Posterior cingulate gyrus (tissue), 11 donors: ENCODE measurements at regions not wholly inside any gene's neighbourhood (a gene's known extent, or its start where the extent isn't known, plus 50 kb on each side); places are given as distances from the start of the nearest gene placed in this dataset.
"Not testable (repeated sequence)": the region's sequence is repeated elsewhere in the genome, so short reads cannot be mapped to it uniquely, and the experiment has no call there.

Source experiments
- DNase-seq, 10 donors: peaks; one replicate each; pipeline versions ENCODE4 v3.0.0 to v3.0.0-alpha.2; 2020 to 2021; ENCODE audit warnings: mixed read lengths in 3 of 10
- intact Hi-C: fragments of 100-400 bp; cut with DNase I; formaldehyde crosslinking; loops from one replicate; pipeline ENCODE4 v1.15.1; 2023

- intact Hi-C loops: not testable (repeated sequence)
- peak in 1 of 10 donors; percentile 67 for DNase-seq
Measured at GRCh38 chrX:128674326-128675086, 622.3 kb upstream of the ACTRT1 start.

- intact Hi-C loops: no loop called here
- DNase-seq: no peak
Measured at GRCh38 chrX:128664211-128664610, 612.0 kb upstream of the ACTRT1 start.

GRCh38 chrX:128653524-128654060, 601.4 kb upstream of the ACTRT1 start:
- intact Hi-C loops: no loop called here
- DNase-seq: no peak

- no peak for DNase-seq
- intact Hi-C loops: no loop called here
Measured at GRCh38 chrX:128650326-128650725, 598.1 kb upstream of the ACTRT1 start.

GRCh38 chrX:128634754-128635153, 582.6 kb upstream of the ACTRT1 start:
- DNase-seq: no peak
- intact Hi-C loops: no loop called here

GRCh38 chrX:128623361-128623760, 571.2 kb upstream of the ACTRT1 start:
- DNase-seq: peak in 3 of 10 donors; percentile 57 to 63 (median 61)
- intact Hi-C loops: no loop called here

- intact Hi-C loops: no loop called here
Measured at GRCh38 chrX:128622296-128622695, 570.1 kb upstream of the ACTRT1 start.

GRCh38 chrX:128619490-128619889, 567.3 kb upstream of the ACTRT1 start:
- intact Hi-C loops: no loop called here
- DNase-seq: no peak

More at GRCh38 chrX:128622296-128622695, 570.1 kb upstream of the ACTRT1 start:
- peak in 3 of 10 donors; percentile 70 to 73 (median 72) for DNase-seq

GRCh38 chrX:128616933-128617332, 564.7 kb upstream of the ACTRT1 start:
- no peak for DNase-seq
- intact Hi-C loops: no loop called here

DNA sequence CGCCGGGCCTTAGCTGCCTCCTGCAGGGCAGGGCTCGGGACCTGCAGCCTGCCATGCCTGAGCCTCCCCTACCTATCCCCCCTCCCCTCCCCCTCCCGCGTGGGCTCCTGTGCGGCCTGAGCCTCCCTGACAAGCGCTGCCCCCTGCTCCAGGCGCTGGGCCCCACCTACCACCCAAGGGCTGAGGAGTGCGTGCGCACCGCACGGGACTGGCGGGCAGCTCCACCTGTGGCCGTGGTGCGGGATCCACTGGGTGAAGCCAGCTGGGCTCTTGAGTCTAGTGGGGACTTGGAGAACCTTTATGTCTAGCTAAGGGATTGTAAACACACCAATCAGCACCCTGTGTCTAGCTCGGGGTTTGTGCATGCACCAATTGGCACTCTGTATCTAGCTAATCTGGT, 554.6 kb upstream of the ACTRT1 start:
- intact Hi-C loops: not testable (repeated sequence)
- DNase-seq: peak in 1 of 10 donors; percentile 74

- DNase-seq, intact Hi-C loops: not testable (repeated sequence)
Measured at GRCh38 chrX:128606357-128606756, 554.2 kb upstream of the ACTRT1 start.

- DNase-seq: no peak
- intact Hi-C loops: no loop called here
Measured at GRCh38 chrX:128601706-128602105, 549.5 kb upstream of the ACTRT1 start.

DNA sequence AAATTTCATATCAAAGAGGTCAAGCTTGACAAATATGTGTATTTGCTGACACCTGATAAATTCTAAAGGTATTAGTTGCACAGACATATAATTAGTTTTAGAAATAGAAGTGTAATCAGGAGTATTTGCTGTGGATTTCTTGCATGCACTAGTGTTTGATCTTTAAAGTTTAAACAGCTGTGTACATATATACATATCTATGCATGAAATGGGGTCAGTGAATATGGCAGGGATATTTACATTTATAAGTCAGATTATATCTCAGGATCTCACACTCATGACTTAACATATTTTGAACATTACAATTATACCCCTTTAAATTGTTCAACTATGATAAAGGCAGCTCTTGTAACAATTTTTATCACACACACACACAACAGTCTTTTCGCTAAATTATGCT, 547.4 kb upstream of the ACTRT1 start:
- intact Hi-C loops: no loop called here
- DNase-seq: no peak

GRCh38 chrX:128582036-128582435, 529.8 kb upstream of the ACTRT1 start:
- intact Hi-C loops: no loop called here
- DNase-seq: peak in 1 of 10 donors; percentile 35

- DNase-seq: no peak
- intact Hi-C loops: no loop called here
Measured at GRCh38 chrX:128581615-128582014, 529.4 kb upstream of the ACTRT1 start.

GRCh38 chrX:128543114-128543513, 490.9 kb upstream of the ACTRT1 start:
- intact Hi-C loops: no loop called here
- peak in 1 of 10 donors; percentile 55 for DNase-seq

- no peak for DNase-seq
- intact Hi-C loops: no loop called here
Measured at GRCh38 chrX:128518508-128518907, 466.3 kb upstream of the ACTRT1 start.

- intact Hi-C loops: no loop called here
- DNase-seq: no peak
Measured at GRCh38 chrX:128517691-128518090, 465.5 kb upstream of the ACTRT1 start.

DNA sequence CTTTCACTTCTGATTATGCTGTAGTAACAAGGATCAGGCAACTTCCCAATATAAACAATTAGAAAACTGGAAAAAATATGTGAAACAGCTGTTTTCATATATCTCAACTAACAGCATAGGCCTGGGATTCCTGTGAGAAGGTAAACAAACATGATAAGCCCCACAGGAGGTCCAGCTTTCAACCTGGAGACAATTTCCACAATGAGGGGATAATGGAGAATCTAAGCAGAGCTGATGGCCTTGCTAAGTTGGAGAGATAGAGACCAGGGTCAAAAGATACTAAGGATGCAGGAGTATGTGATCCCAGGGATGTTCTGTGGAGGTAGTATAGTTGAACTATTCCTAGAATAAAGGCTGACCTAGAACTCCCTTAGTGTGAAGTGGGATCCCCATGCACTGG, 452.3 kb upstream of the ACTRT1 start:
- intact Hi-C loops: no loop called here

DNA sequence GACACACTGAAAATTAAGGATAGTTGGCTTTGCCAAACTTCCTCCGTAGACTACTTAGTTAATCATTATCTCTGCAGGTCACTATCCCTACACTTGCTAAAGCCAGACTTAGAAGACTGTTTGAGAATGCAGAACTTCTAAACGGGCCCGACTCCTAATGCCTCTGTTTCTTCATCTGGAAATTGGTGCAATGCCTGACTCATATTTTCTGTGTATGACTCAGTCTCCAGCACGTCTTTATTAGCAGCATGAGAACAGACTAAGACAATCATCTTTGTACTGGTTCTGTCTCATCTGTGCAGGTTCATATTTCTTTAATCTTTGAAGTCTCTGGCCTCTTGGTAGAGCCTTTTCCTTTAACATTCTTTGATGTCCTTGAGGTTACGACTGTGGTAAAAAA, 411.9 kb upstream of the ACTRT1 start:
- intact Hi-C loops: no loop called here

More for the DNA sequence above, 452.3 kb upstream of the ACTRT1 start:
- DNase-seq: no peak

DNA sequence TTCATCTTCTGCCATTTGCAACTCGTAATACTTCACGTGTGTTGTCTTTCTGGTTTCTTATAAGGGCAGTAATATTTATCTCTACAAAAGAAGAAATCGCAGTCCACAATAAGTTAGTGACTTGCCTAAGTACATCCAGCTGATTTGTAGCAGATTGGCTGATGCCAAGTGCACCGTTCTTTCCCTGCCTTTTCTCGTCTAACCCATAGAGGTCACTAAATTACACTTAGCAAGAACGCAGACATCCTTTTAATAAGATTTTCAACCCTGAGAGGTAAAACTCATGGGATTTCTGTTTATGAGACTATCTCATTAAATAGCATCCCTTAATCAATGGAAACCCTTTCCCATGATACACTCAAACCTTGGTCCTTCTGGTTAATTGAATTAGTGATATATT, 408.6 kb upstream of the ACTRT1 start:
- DNase-seq: no peak
- intact Hi-C loops: no loop called here

More for the DNA sequence above, 411.9 kb upstream of the ACTRT1 start:
- no peak for DNase-seq

GRCh38 chrX:128458888-128459287, 406.7 kb upstream of the ACTRT1 start:
- intact Hi-C loops: no loop called here

More at GRCh38 chrX:128458888-128459287, 406.7 kb upstream of the ACTRT1 start:
- DNase-seq: no peak
